GM12878 (cell line): ENCODE measurements at regions not wholly inside any gene's neighbourhood (a gene's known extent, or its start where the extent isn't known, plus 50 kb on each side); places are given as distances from the start of the nearest gene placed in this dataset.

Experiments
- ATAC-seq: fragments of 200-7000 bp; cut with Tn5 transposase; 3 replicates; pipeline ENCODE4 v1.9.1; 2020; ENCODE audit warnings: mild to moderate bottlenecking, moderate library complexity
- BruUV-seq: library from RNA; stranded (reverse); fragments of 400-500 nt; replicated peaks from 2 replicates; lab custom pipeline; 2021; lab: Mats Ljungman, UMichigan
- CTCF ChIA-PET: fragments of 300-600 bp; sonication (Branson Sonifier 250); formaldehyde crosslinking; extraction: SDS; loops from one replicate; lab custom pipeline; 2021; ENCODE audit warnings: inconsistent platforms; lab: Yijun Ruan, JAX
- POLR2A ChIA-PET: fragments of 350-600 bp; formaldehyde crosslinking; extraction: SDS; loops from one replicate; lab custom pipeline; 2021; ENCODE audit warnings: inconsistent platforms; lab: Charles Lee
- RAD21 ChIA-PET: fragments of 300-600 bp; sonication (Branson Sonifier 250); formaldehyde crosslinking; loops from one replicate; lab custom pipeline; 2023; ENCODE audit warnings: antibody characterized with exemption; ENCODE audit not compliant: unreplicated experiment; lab: Charles Lee
- SMC1A ChIA-PET: fragments of 300-600 bp; sonication (Branson Sonifier 250); formaldehyde crosslinking; loops from one replicate; lab custom pipeline; 2023; ENCODE audit not compliant: unreplicated experiment, uncharacterized antibody; lab: Charles Lee
- DNase-seq: peaks from one replicate; pipeline ENCODE4 v3.0.0-alpha.2; 2011; ENCODE audit warnings: low read depth, low spot score
- FAIRE-seq: peaks from 3 replicates; lab custom pipeline; 2011; peaks lifted over from hg19 to GRCh38; lab: Jason Lieb, UNC
- H2AFZ ChIP-seq: 2 replicates; pipeline ENCODE4 v1.6.0; 2011; ENCODE audit warnings: low read depth, low read length, control low read depth; ENCODE audit not compliant: control insufficient read depth
- H3K27ac ChIP-seq: 2 replicates; pipeline ENCODE4 v1.5.1; 2011; ENCODE audit warnings: control low read depth; ENCODE audit not compliant: control insufficient read depth, insufficient read depth
- H3K27me3 ChIP-seq, 2 experiments: replicated peaks in 1 of 2; 2 replicates each; pipeline versions ENCODE4 v1.6.0 to v1.6.1; 2011; ENCODE audit warnings: low read length in 1 of 2; ENCODE audit not compliant: control insufficient read depth in 2 of 2, insufficient read depth in 2 of 2
- H3K36me3 ChIP-seq, 2 experiments: 2 replicates each; pipeline ENCODE4 v1.5.1; 2011; ENCODE audit warnings: low read length in 1 of 2; ENCODE audit not compliant: control insufficient read depth in 2 of 2, insufficient read depth in 2 of 2
- H3K4me1 ChIP-seq: 2 replicates; pipeline ENCODE4 v1.6.1; 2011; ENCODE audit warnings: mild to moderate bottlenecking, low read length, moderate library complexity, mixed read lengths; ENCODE audit not compliant: control insufficient read depth, insufficient read depth
- H3K4me2 ChIP-seq: 2 replicates; pipeline ENCODE4 v1.6.0; 2011; ENCODE audit warnings: control low read depth; ENCODE audit not compliant: control insufficient read depth, insufficient read depth
- H3K4me3 ChIP-seq: fragments of 200-600 bp; sonication (generic); 2 replicates; pipeline ENCODE4 v1.5.1; 2016
- H3K79me2 ChIP-seq: 2 replicates; pipeline ENCODE4 v1.6.0; 2011; ENCODE audit warnings: low read length; ENCODE audit not compliant: control insufficient read depth, insufficient read depth
- H3K9ac ChIP-seq: 2 replicates; pipeline ENCODE4 v1.8.0; 2011; ENCODE audit warnings: low read length, control low read depth, mixed read lengths; ENCODE audit not compliant: control insufficient read depth, insufficient read depth
- H3K9me3 ChIP-seq: replicated peaks from 3 replicates; pipeline ENCODE4 v1.5.1; 2011; ENCODE audit warnings: mild to moderate bottlenecking, low read length; ENCODE audit not compliant: control insufficient read depth, insufficient read depth
- H4K20me1 ChIP-seq: 2 replicates; pipeline ENCODE4 v1.6.0; 2011; ENCODE audit not compliant: control insufficient read depth, insufficient read depth
- CTCF ChIP-seq, 3 experiments: IDR thresholded peaks in 2 of 3; conservative IDR thresholded peaks in 1 of 3; 2 replicates each; pipeline ENCODE4 v1.5.1; 2011; ENCODE audit warnings: low read depth in 3 of 3, low read length in 3 of 3, mild to moderate bottlenecking in 3 of 3, control low read depth in 2 of 3, moderate library complexity in 2 of 3, inconsistent platforms in 1 of 3, mixed read lengths in 1 of 3; ENCODE audit not compliant: control insufficient read depth in 2 of 3, insufficient read depth in 1 of 3; ENCODE audit errors: extremely low read depth in 1 of 3
- MLLT1 ChIP-seq: fragments of 450-650 bp; IDR thresholded peaks from 2 replicates; pipeline ENCODE4 v1.6.1; 2016; ENCODE audit warnings: mild to moderate bottlenecking
- RAD21 ChIP-seq: IDR thresholded peaks from 2 replicates; pipeline ENCODE4 v1.6.1; 2011; ENCODE audit warnings: mild to moderate bottlenecking, low read depth, low read length, moderate library complexity; ENCODE audit not compliant: insufficient read depth
- RUNX3 ChIP-seq: IDR thresholded peaks from 2 replicates; pipeline ENCODE4 v1.6.1; 2012; ENCODE audit warnings: low read length, inconsistent platforms
- ZNF622 ChIP-seq: fragments of 450-650 bp; IDR thresholded peaks from 2 replicates; pipeline ENCODE4 v1.6.1; 2017; ENCODE audit warnings: mild to moderate bottlenecking, inconsistent platforms
- WGBS: methylation state at CpG from one replicate; pipeline ENCODE4 v1.1.6; 2016; ENCODE audit warnings: low lambda C conversion rate; ENCODE audit not compliant: insufficient replicate concordance, insufficient coverage; ENCODE audit errors: missing lambda C conversion rate; 5-methylcytosine and 5-hydroxymethylcytosine counted together
- in situ Hi-C: fragments of 300-500 bp; cut with MboI; formaldehyde crosslinking; loops from 9 replicates; pipeline ENCODE4 v1.14.3; 2018; ENCODE audit warnings: mixed read lengths
- intact Hi-C: fragments of 100-400 bp; cut with micrococcal nuclease; formaldehyde crosslinking; loops from one replicate; pipeline ENCODE4 v1.14.2; 2022; ENCODE audit not compliant: unreplicated experiment

GRCh38 chr6:113461153-113461932, 395.8 kb upstream of the MARCKS start:
- no peak overlapping the region for H3K4me2 ChIP-seq
- no peak overlapping the region for H3K27ac ChIP-seq
- POLR2A ChIA-PET: no interaction called here
- SMC1A ChIA-PET: interaction anchor here (0.7 to 2.1 kb wide), 7 partner anchors 9 to 159 kb away, joined by 3 to 7 read pairs (median 3); no protein-coding TSS in a partner anchor
- intact Hi-C loops (loop anchor here (5.0 kb wide), 1 partner anchor 154 kb away; no protein-coding TSS in a partner anchor), in situ Hi-C loops (no loop called here)
- WGBS: 66% methylated on average over 4 of the region's 4 CpGs
- TF ChIP-seq ZNF622: no peak
- TF ChIP-seq CTCF (IDR thresholded peaks at IDR 0.05 in 2 of 3, conservative IDR thresholded peaks at IDR 0.05 in 1 of 3; ENCODE audit: control insufficient read depth in 2 of 3, extremely low read depth in 1 of 3, insufficient read depth in 1 of 3, low read depth in 3 of 3, low read length in 3 of 3): peak in 2 of 3 experiments; percentile 16 to 39; a peak in 2 of 6 replicates
- TF ChIP-seq MLLT1: no peak
- TF ChIP-seq RUNX3: no peak
- peak; percentile 22; the same call in 1 of the 2 replicates for TF ChIP-seq RAD21
- no peak overlapping the region for H3K9ac ChIP-seq
- RAD21 ChIA-PET: interaction anchor here (1.2 kb wide), 1 partner anchor 155 kb away, joined by 4 read pairs; no protein-coding TSS in a partner anchor
- H3K4me1 ChIP-seq: no peaks in the 10 kb centered on the region
- H3K36me3 ChIP-seq: no peaks in the 10 kb centered on the region
- H3K4me3 ChIP-seq: no peak overlapping the region
- H3K27me3 ChIP-seq: no peaks in the 10 kb centered on the region
- no peak overlapping the region for H2AFZ ChIP-seq
- CTCF ChIA-PET: interaction anchor here (0.8 to 1.3 kb wide), 4 partner anchors 9 to 384 kb away, joined by 3 to 4 read pairs (median 4); no protein-coding TSS in a partner anchor
- FAIRE-seq: no peak
- peak; percentile 63 for ATAC-seq
- no TSS peak for BruUV-seq
- no peaks in the 10 kb centered on the region for H3K9me3 ChIP-seq
- DNase-seq: no peak
- H3K79me2 ChIP-seq: no peaks in the 10 kb centered on the region
- H4K20me1 ChIP-seq: no peaks in the 10 kb centered on the region
